22Rv1 (cell line): ENCODE measurements at regions not wholly inside any gene's neighbourhood (a gene's known extent, or its start where the extent isn't known, plus 50 kb on each side); places are given as distances from the start of the nearest gene placed in this dataset.
A peak's percentile ranks its signal among the peaks of the same experiment; 100 is the strongest.

Experiments used
- H3K27ac ChIP-seq: fragments of 450-650 bp; 2 replicates; pipeline ENCODE4 v1.5.1; 2017
- ZFX ChIP-seq: fragments of 450-650 bp; IDR thresholded peaks from 2 replicates; pipeline ENCODE4 v1.6.1; 2017; ENCODE audit warnings: antibody characterized with exemption, borderline replicate concordance
- TF ChIP-seq, protein P1 (sequence below): fragments of 450-650 bp; IDR thresholded peaks from 2 replicates; pipeline ENCODE4 v1.5.1; 2017; ENCODE audit warnings: mild to moderate bottlenecking

GRCh38 chr10:120077707-120078492 lies 185.4 kb downstream of the SEC23IP start:
- TF ChIP-seq, protein P1, sequence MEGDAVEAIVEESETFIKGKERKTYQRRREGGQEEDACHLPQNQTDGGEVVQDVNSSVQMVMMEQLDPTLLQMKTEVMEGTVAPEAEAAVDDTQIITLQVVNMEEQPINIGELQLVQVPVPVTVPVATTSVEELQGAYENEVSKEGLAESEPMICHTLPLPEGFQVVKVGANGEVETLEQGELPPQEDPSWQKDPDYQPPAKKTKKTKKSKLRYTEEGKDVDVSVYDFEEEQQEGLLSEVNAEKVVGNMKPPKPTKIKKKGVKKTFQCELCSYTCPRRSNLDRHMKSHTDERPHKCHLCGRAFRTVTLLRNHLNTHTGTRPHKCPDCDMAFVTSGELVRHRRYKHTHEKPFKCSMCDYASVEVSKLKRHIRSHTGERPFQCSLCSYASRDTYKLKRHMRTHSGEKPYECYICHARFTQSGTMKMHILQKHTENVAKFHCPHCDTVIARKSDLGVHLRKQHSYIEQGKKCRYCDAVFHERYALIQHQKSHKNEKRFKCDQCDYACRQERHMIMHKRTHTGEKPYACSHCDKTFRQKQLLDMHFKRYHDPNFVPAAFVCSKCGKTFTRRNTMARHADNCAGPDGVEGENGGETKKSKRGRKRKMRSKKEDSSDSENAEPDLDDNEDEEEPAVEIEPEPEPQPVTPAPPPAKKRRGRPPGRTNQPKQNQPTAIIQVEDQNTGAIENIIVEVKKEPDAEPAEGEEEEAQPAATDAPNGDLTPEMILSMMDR: no peak
- TF ChIP-seq ZFX: no peak
- H3K27ac ChIP-seq: no peak overlapping the region

DNA sequence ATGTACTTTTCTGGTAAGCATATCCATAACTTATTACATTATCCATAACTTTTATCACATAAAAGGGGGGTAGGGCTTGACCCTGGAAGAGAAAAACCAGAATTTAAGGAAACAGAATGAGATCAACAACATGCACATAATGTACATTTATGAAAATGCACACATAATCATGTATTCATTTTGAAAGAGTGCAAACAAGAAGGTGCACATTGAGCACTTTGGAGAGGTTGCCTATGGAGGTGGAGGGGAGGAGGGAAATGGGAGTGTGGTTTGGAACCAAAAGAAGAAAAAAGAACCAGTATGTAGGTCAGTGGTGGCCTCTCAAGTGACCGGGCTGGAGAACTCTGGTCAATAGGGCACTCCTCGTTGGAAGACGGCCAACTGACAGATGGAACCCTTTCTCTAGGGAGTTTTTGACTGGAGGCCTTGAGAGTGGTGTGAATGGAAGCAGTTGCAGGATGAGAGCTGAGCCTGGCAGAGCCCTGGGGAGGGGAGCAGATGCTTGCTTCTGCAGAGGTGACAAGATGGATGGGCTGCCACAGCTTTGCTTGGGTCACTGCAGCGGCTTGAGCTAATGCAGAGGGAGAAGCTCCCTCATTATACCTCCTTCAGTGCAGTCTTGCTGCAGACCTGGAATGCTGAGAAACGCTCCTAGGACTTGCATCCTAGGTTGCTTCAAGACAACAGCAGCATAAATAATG lies 192.7 kb downstream of the SEC23IP start:
- TF ChIP-seq, protein P1: no peak
- no peak for TF ChIP-seq ZFX
- H3K27ac ChIP-seq: no peak overlapping the region

DNA sequence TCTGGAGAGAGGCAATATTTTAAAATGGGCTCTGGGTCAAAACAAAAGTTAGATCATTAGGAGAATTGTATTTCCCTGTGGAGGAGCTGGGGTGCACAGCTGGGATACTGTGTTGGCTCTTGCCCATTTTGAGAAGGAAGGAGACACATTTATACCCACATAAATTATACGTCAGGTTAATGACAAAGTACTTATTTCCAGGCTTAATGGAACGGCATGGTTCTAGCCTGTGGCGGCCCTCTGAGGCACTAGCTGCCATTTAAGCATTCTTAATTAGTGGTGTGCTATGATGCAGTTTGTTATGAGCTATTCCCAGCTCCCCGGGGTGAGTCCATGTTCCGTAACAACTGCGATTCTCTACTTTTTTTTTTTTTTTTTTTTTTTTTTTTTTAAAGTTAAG lies 193.5 kb downstream of the SEC23IP start:
- no peak for TF ChIP-seq ZFX
- TF ChIP-seq, protein P1: no peak
- no peak overlapping the region for H3K27ac ChIP-seq

GRCh38 chr10:120087109-120087508 lies 194.6 kb downstream of the SEC23IP start:
- no peak for TF ChIP-seq ZFX
- TF ChIP-seq, protein P1: no peak
- H3K27ac ChIP-seq: no peak overlapping the region

DNA sequence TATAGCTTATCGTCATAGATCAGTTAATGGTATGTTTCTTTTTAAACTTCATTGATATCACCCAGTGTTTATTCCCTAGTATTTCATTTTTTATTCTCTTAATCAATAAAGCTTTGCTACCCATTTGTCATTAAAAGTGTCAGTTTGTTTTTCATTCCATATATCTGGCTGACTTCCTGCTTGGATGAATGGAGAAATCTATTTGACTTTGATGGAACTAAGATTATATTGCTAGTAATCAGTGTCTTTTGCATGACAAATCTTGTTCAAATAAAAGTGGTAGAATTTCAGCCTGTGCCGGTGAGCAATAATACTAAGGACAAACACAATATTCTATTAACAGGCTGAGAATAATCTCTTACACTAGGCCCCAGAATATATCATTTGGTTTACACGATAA lies 203.3 kb downstream of the SEC23IP start:
- peak overlapping the region; percentile 49; the same call in 1 of the 2 replicates for H3K27ac ChIP-seq
- no peak for TF ChIP-seq ZFX
- TF ChIP-seq, protein P1: no peak

DNA sequence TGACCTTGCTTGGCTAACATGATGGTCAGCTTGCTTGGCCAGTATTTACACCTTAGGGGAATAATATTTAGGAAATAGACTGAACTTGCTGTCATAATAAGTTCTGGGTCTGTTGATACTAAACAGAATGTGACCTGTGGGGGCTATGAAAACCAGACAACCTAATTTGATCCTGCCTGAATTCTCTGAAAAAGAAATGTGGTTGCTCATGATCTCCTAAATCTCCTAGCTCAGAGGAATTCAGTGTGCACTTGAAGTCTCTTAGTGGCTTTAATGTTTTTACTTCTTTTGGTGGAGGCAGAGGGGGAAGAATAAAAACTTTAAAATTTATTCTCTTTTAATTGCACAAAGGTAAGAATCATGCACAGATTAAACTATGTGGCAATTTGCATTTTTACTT lies 205.2 kb downstream of the SEC23IP start:
- TF ChIP-seq ZFX: no peak
- TF ChIP-seq, protein P1: no peak
- H3K27ac ChIP-seq: peak overlapping the region; percentile 41; the same call in 1 of the 2 replicates
